IPS-NIHi7 (cell line): ENCODE measurements at regions not wholly inside any gene's neighbourhood (a gene's known extent, or its start where the extent isn't known, plus 50 kb on each side); places are given as distances from the start of the nearest gene placed in this dataset.
"Not testable (repeated sequence)": the region's sequence is repeated elsewhere in the genome, so short reads cannot be mapped to it uniquely, and the experiment has no call there.

Source experiments
- DNase-seq: peaks from one replicate; pipeline ENCODE4 v3.0.0; 2012; ENCODE audit warnings: mixed read lengths; ENCODE audit errors: extremely low spot score

DNA sequence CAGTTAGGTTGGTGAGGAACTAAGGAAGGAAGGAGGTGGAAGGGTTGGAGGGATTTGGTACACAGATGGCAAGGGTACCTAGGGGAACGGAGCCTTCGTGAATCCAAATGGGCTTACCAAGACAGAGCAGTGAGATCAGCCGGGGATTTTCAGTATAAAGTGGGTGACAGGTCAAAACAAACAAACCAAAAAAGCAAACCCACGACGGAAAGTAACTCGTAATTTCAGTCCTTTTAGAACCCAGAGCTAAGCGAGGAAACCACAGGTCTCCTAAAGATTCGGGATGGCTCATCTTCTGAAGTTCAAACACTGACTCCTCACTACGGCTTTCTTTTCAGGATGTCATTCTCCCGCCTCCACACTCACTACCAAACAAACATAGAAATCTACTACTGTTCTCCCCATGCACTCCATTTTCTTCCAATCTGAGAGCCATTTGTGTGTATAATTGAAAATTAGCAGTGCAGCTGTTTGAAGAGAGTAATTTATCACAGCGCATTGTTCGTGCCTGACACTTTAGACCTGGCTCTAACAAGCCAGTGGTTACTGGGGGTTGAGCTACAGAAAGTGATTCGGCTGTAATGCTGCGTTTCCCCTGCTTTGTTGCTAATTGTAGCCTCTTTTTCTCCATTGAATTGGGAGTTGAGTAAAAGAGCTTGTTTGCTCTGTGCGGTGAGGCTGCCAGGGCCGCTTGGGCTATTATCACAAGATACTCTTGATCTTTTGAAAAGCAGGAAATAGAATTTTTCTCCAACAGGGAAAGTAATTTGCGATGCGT, 64.7 kb upstream of the CCDC39 start:
- DNase-seq: no peak

GRCh38 chr3:180747805-180748361, 68.6 kb upstream of the CCDC39 start:
- DNase-seq: no peak

GRCh38 chr3:180749322-180749721, 70.0 kb upstream of the CCDC39 start:
- no peak for DNase-seq

DNA sequence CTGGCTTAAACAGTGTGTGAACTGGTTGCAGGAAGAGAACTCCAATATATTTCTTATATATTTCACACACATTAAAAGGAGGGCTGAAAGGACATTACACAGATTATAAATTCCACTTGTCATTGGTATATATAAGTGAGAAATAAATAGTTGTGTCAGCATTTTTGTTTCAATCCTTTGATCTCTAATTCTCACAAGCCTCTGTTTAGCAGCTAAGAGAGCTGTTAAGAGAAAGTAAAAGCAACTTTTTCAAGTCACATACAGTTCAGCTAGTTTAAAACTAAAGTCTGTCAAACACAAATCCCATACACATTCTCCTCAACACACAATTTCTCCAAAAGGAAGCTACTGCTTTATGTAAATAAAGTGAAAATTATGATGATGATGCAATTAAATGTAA, 70.5 kb upstream of the CCDC39 start:
- no peak for DNase-seq

- peak; percentile 44 for DNase-seq
These were observed 76.3 kb upstream of the CCDC39 start for GRCh38 chr3:180755556-180755955.

- no peak for DNase-seq
These were observed 83.6 kb upstream of the CCDC39 start for GRCh38 chr3:180762866-180763265.

- no peak for DNase-seq
These were observed 85.2 kb upstream of the CCDC39 start for GRCh38 chr3:180764481-180764880.

DNA sequence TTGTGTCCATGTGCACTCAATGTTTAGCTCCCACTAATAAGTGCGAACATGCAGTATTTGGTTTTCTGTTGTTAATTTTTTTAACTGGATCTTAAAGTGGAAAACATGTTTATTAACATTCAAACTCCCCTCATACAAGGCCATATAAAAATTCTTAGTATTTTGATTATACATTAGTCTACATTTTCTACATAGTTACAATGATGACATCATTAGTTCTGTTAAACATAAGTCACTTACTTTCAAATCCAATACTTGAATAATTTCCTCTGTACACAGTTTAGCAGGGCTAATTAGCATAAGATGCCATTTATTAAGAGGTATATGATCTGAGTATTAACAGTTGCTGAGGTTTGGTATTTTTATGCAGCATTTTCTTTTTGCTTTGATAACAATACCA, 91.3 kb upstream of the CCDC39 start:
- DNase-seq: no peak

DNA sequence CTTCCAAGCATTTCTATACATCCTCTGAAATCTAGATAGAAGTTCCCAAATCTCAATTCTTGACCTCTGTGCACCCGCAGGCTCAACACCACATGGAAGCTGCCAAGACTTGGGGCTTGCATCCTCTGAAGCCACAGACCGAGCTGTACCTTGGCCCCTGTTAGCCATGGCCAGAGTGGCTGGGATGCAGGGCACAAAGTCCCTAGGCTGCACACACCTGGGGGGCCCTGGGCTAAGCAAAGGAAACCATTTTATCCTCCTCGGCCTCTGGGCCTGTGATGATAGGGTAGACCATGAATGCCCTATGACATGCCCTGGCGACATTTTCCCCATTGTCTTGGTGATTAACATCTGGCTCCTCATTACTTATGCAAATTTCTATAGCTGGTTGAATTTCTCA, 97.1 kb upstream of the CCDC39 start:
- DNase-seq: no peak

DNA sequence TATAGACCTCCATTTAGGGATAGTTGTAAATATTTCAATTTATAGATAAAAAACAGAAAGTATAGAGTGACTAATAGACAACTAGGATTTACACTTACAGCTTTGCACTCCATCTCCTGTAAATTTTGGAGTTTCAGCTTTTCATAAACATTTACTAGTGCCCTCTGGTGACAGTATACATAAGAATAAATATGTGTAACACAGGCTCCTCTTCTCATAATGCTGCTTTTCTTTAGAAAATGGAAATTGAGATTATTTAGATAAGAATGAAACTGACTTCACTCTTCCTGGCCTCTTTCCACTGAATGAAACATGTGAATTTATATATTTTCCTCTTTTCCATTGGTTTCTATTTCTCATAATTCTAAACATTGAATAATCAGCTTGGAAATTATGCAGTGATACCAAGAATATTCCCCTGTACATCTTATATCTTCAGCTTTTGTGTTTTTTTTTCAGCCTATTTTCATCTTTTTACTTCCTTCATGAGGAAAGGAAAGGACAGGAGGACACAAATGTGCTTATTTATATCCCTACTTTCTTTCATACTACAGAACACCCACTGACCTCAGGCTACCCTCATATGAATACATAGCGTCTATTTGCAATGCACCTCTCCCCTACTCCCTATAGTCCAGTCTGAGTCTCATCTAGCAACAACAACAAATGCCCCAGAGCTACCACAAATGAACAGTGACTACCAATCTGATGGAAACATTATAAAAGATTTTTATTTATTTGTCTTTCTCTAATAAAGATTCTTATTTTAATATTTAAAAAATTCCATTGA, 103.1 kb upstream of the CCDC39 start:
- DNase-seq: no peak

- DNase-seq: not testable (repeated sequence)
These were observed 106.9 kb upstream of the CCDC39 start for GRCh38 chr3:180786227-180786626.

GRCh38 chr3:180789774-180790173, 110.5 kb upstream of the CCDC39 start:
- DNase-seq: no peak

DNA sequence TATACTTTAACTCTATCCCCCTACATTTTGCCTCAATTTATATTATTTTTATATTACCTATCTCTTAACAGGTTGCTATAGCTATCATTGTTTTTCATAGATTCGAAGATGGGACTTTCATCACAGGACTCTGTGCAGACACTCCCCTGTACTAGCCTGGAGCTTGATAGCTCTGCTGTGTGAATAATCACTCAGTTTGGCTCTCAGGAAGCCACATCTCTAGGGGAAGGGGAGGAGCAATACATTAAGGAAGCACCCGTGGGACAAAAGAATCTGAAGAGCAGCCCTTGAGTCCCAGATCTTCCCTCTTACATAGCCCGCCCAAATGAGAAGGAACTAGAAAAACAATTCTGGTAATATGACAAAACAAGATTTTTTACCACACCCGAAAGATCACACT, 114.3 kb upstream of the FXR1 start:
- no peak for DNase-seq

- DNase-seq: peak; percentile 26
These were observed 109.6 kb upstream of the FXR1 start for GRCh38 chr3:180802837-180803236.

- DNase-seq: peak; percentile 79
These were observed 107.6 kb upstream of the FXR1 start for GRCh38 chr3:180804916-180805315.

GRCh38 chr3:180808823-180809575, 103.5 kb upstream of the FXR1 start:
- no peak for DNase-seq

DNA sequence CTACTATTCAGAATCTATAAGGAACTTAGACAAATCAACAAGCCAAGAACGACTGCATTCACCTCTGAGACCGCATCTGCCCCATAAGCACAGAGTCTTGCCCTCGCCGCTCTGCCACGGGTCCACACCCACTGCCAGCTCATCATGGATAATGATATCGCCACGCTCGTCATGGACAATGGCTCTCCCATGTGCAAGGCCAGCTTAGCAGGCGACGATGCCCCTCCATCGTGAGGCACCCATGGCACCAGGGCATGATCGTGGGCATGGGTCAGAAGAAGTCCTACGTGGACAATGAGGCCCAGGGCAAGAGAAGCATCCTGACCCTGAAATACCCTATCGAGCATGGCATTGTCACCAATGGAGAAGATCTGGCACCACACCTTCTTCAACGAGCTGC, 92.1 kb upstream of the FXR1 start:
- no peak for DNase-seq

DNA sequence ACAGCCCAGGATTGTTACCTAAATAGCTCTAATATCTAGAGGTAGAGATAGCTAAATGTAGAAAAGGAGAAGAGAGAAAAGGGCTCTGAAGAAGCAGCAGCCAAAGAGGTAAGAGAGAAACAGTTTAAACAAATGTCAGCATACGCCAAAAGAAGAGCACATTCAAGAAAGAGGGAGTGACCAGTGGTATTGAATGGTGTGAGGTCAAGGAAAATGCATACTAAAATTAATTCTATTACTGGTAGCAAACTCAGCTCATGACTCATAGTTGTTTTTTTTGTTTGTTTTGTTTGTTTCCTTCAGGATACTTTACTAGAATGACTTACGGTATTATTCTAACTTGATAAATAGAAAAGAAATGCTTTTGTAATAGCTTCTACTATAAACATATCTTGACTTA, 86.5 kb upstream of the FXR1 start:
- DNase-seq: no peak

- DNase-seq: no peak
These were observed 85.3 kb upstream of the FXR1 start for GRCh38 chr3:180827171-180827570.

DNA sequence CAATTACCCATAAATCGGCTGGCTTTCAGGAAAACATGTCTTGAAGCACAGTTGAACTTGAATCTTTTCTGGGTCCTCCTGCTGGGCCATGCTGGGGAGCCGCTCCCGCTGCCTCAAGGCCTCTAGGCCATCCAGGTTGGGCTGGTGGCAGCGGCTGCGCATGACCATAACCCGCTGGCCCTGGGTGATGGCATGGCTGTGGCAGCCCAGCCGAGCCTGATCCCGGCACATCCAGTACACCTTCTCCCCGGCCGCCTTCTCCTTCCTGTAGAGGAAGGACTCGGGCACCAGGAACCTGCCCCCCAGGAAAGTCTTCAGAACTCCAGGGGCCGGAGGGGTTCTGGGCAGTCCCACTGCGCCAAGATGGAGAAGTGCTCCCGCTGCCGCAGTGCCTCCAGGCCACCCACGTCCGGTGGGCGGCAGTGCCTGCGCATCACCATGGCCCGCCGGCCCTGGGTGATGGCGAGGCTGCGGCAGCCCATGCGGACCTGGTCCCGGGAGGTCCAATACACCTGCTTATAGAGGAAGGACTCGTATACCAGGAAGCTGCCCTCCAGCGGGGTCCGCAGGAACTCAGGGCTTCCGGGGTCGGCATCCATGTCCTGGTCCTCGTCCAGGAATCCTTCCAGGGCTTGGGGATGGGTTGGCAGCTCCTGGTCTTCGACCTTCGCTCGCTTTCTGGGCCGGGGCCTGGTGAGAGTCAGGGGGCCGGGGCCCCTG, 84.3 kb upstream of the FXR1 start:
- DNase-seq: no peak

DNA sequence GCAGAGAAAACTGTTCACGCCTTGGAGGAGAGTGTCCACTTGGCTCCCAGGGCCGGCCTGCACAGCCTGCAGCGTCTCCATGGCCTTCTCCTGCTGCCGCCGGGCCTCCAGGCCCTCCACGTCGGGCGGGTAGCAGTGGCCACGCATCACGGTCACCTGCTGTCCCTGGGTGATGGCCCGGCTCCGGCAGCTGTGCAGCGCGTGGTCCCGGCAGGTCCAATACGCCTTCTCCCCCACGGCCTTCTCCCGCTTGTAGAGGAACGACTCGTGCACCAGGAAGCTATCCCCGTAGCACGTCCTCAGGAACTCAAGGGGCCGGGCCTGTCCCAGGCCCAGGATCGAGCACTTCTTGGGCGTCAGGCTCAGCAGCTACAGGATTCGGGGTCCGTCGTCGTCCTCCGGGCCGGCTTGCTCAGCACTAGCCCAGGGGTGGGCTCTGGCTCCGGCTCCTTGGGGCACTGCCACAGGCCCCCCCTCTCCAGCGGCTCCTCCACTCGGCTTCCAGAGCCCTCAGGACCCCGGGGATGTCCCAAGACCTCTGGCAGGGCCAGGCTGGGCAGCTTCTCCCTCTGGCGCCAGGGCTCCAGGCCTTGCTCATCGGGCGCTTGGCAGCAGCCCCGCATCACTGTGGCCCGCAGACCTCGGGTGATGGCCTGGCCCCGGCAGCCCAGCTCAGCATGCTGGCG, 83.6 kb upstream of the FXR1 start:
- DNase-seq: no peak
